Smooth muscle cell (in vitro differentiated cells): ENCODE measurements at regions not wholly inside any gene's neighbourhood (a gene's known extent, or its start where the extent isn't known, plus 50 kb on each side); places are given as distances from the start of the nearest gene placed in this dataset.

Source experiments
- DNase-seq: peaks from one replicate; lab custom pipeline; 2025; ENCODE audit not compliant: unreplicated experiment; lab: John Stamatoyannopoulos, UW
- H2AFZ ChIP-seq: fragments of 200-600 bp; sonication (generic); 2 replicates; pipeline ENCODE4 v1.6.0; 2016; ENCODE audit warnings: antibody characterized with exemption, low read depth, mild to moderate bottlenecking
- H3F3A ChIP-seq: fragments of 200-600 bp; sonication (generic); 2 replicates; pipeline ENCODE4 v1.6.0; 2017; ENCODE audit warnings: antibody characterized with exemption, low read depth
- H3K27ac ChIP-seq: fragments of 200-600 bp; sonication (generic); 2 replicates; pipeline ENCODE4 v1.5.1; 2016; ENCODE audit warnings: low read depth, mild to moderate bottlenecking
- H3K27me3 ChIP-seq: fragments of 200-600 bp; sonication (generic); 2 replicates; pipeline ENCODE4 v1.6.1; 2016; ENCODE audit warnings: low read depth, mild to moderate bottlenecking
- H3K36me3 ChIP-seq: fragments of 200-600 bp; sonication (generic); 2 replicates; pipeline ENCODE4 v1.5.1; 2016; ENCODE audit warnings: low read depth
- H3K4me1 ChIP-seq: fragments of 200-600 bp; sonication (generic); 2 replicates; pipeline ENCODE4 v1.5.1; 2016; ENCODE audit warnings: low read depth
- H3K4me2 ChIP-seq: fragments of 200-600 bp; sonication (generic); 2 replicates; pipeline ENCODE4 v1.6.0; 2016; ENCODE audit warnings: mild to moderate bottlenecking
- H3K4me3 ChIP-seq: fragments of 200-600 bp; sonication (generic); 2 replicates; pipeline ENCODE4 v1.5.1; 2016; ENCODE audit warnings: mild to moderate bottlenecking
- H3K79me2 ChIP-seq: fragments of 200-600 bp; sonication (generic); 2 replicates; pipeline ENCODE4 v1.6.0; 2016; ENCODE audit warnings: low read depth, mild to moderate bottlenecking
- H3K9ac ChIP-seq: fragments of 200-600 bp; sonication (generic); 2 replicates; pipeline ENCODE4 v1.6.0; 2016; ENCODE audit warnings: low read depth
- H3K9me3 ChIP-seq: fragments of 200-600 bp; sonication (generic); replicated peaks from 2 replicates; pipeline ENCODE4 v1.5.1; 2016; ENCODE audit warnings: low read depth
- H4K20me1 ChIP-seq: fragments of 200-600 bp; sonication (generic); 2 replicates; pipeline ENCODE4 v1.6.0; 2016; ENCODE audit warnings: low read depth
- WGBS: methylation state at CpG from one replicate; pipeline ENCODE4 v1.1.7; 2016; ENCODE audit warnings: low lambda C conversion rate; 5-methylcytosine and 5-hydroxymethylcytosine counted together
- TF ChIP-seq, protein P1 (sequence below): fragments of 200-600 bp; sonication (generic); IDR thresholded peaks from 2 replicates; pipeline ENCODE4 v1.5.1; 2017; ENCODE audit warnings: borderline replicate concordance, mild to moderate bottlenecking, antibody characterized with exemption; ENCODE audit not compliant: insufficient read depth, poor library complexity, severe bottlenecking

DNA sequence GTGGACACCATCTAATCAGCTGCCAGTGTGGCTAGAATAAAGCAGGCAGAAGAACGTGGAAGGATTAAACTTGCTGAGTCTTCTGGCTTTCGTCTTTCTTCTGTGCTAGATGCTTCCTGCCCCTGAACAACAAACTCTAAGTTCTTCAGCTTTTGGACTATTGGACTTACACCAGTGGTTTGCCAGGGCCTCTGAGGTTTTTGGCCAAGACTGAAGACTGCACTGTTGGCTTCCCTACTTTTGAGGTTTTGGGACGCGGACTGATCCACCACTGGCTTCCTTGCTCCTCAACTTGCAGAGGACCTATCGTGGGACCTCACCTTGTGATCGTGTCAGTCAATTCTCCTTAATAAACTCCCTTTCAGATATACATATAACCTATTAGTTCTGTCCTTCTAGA, 696.1 kb upstream of the NCAM2 start:
- Histone ChIP-seq H3K9me3 (no peaks in the 10 kb centered on the region), H3K4me2 (no peak overlapping the region), H2AFZ (no peak overlapping the region), H3K36me3 (no peaks in the 10 kb centered on the region), H3K4me1 (no peaks in the 10 kb centered on the region), H3K27me3 (no peaks in the 10 kb centered on the region), H3K79me2 (no peaks in the 10 kb centered on the region), H4K20me1 (no peaks in the 10 kb centered on the region), H3F3A (no peaks in the 10 kb centered on the region), H3K27ac (no peak overlapping the region), H3K4me3 (no peak overlapping the region), H3K9ac (no peak overlapping the region)
- DNase-seq: no peak
- TF ChIP-seq, protein P1, sequence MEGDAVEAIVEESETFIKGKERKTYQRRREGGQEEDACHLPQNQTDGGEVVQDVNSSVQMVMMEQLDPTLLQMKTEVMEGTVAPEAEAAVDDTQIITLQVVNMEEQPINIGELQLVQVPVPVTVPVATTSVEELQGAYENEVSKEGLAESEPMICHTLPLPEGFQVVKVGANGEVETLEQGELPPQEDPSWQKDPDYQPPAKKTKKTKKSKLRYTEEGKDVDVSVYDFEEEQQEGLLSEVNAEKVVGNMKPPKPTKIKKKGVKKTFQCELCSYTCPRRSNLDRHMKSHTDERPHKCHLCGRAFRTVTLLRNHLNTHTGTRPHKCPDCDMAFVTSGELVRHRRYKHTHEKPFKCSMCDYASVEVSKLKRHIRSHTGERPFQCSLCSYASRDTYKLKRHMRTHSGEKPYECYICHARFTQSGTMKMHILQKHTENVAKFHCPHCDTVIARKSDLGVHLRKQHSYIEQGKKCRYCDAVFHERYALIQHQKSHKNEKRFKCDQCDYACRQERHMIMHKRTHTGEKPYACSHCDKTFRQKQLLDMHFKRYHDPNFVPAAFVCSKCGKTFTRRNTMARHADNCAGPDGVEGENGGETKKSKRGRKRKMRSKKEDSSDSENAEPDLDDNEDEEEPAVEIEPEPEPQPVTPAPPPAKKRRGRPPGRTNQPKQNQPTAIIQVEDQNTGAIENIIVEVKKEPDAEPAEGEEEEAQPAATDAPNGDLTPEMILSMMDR: no peak
- 73% methylated on average over 6 of the region's 6 CpGs for WGBS

DNA sequence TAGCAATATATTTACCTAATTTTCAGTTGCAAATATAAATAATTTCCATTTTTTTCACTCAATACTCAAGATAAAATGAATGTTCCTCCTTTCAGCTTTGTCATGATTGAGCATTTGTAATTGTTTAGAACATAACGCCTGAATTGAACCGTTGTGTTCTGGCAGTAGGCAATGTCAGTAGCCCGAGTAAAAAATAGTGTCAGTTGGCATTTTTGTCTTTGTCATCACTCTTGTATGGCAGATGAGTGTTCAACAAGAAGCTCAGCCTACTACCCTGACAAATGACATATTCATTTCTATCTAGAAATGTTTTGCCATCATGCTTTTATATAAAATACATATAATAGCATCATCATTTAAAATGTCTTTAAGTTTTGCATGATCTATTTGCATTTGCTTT, 691.4 kb upstream of the NCAM2 start:
- H3K79me2 ChIP-seq: no peaks in the 10 kb centered on the region
- no peak for DNase-seq
- H3K4me3 ChIP-seq: no peak overlapping the region
- no peaks in the 10 kb centered on the region for H3K27me3 ChIP-seq
- no peak overlapping the region for H3K27ac ChIP-seq
- TF ChIP-seq, protein P1: no peak
- no peaks in the 10 kb centered on the region for H3K36me3 ChIP-seq
- no peak overlapping the region for H3K9ac ChIP-seq
- H4K20me1 ChIP-seq: no peaks in the 10 kb centered on the region
- no peaks in the 10 kb centered on the region for H3K4me1 ChIP-seq
- H2AFZ ChIP-seq: no peak overlapping the region
- no peaks in the 10 kb centered on the region for H3K9me3 ChIP-seq
- H3K4me2 ChIP-seq: no peak overlapping the region
- 96% methylated on average over 3 of the region's 3 CpGs for WGBS
- no peaks in the 10 kb centered on the region for H3F3A ChIP-seq

DNA sequence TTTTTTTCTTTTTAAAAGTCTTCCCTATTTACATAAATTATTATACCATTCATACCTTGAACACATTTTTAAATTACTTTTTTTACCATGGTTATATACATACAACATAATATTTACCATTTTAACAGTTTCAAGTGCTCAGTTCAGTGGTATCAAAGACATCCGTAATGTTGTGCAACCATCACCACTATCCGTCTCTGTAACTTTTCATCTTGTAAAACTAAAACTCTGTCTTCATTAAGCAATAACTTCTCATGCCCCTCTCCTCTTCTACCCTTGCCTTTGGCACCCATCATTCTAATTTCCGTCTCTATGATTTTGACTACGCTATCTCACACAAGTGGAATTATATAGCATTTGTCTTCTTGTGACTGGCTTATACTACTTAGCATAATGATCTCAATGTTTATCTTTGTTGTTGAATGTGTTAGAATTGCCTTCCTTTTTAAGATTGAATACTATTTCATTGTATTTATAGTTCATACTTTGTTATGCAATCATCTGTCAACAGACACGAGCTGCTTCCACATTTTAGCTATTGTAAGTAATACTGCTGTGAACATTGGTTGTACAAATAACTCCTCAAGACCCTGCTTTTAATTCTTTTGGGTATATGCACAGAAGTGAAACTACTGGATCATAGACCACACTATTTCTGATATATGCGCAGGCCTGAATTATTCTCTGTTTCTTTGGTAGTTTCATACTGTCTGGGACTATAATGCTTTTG, 689.5 kb upstream of the NCAM2 start:
- Histone ChIP-seq H3K4me3 (no peak overlapping the region), H3F3A (no peaks in the 10 kb centered on the region), H3K4me1 (no peaks in the 10 kb centered on the region), H4K20me1 (no peaks in the 10 kb centered on the region), H3K27me3 (no peaks in the 10 kb centered on the region), H3K79me2 (no peaks in the 10 kb centered on the region), H2AFZ (no peak overlapping the region), H3K36me3 (no peaks in the 10 kb centered on the region), H3K9me3 (no peaks in the 10 kb centered on the region), H3K9ac (no peak overlapping the region), H3K4me2 (no peak overlapping the region), H3K27ac (no peak overlapping the region)
- no peak for DNase-seq
- TF ChIP-seq, protein P1: no peak
- 89% methylated on average over 6 of the region's 6 CpGs for WGBS

DNA sequence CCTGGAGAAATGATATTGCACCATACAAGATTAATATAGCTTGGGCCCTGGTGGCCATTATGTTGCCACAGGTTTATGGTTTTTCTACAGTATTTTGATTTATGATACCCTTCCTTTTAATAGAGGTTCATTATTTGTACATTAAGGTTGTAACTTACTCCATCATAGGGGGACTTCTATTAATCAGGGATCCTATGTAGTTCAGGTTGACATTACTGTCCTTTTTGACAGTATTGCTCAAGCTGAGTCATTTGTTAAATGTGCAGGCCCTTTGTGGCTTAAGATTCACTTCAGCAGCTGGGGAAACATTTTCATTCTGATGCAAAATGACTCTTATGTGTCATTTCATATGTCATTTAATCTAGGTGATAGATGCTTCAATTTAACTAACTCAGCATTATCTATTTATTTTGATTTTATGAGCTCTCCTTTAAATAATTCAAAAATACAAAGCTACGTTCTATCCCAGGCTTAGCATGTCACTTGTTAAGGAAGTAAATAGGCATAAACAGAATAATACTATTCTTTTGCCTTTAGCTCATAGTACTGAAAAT, 686.9 kb upstream of the NCAM2 start:
- H3K36me3 ChIP-seq: peaks cover 4% of the 10 kb centered on the region
- no peak overlapping the region for H3K4me2 ChIP-seq
- no peaks in the 10 kb centered on the region for H3F3A ChIP-seq
- H3K79me2 ChIP-seq: no peaks in the 10 kb centered on the region
- WGBS: 98% methylated on average over 1 of the region's 1 CpG
- H3K4me3 ChIP-seq: no peak overlapping the region
- no peaks in the 10 kb centered on the region for H4K20me1 ChIP-seq
- H3K4me1 ChIP-seq: no peaks in the 10 kb centered on the region
- no peak overlapping the region for H3K27ac ChIP-seq
- no peak for DNase-seq
- no peaks in the 10 kb centered on the region for H3K27me3 ChIP-seq
- TF ChIP-seq, protein P1: no peak
- H3K9me3 ChIP-seq: no peaks in the 10 kb centered on the region
- H2AFZ ChIP-seq: no peak overlapping the region
- no peak overlapping the region for H3K9ac ChIP-seq
